ENCODE measurements at regions not wholly inside any gene's neighbourhood (a gene's known extent, or its start where the extent isn't known, plus 50 kb on each side); places are given as distances from the start of the nearest gene placed in this dataset.

GRCh38 chr11:11743216-11743615 lies 98.6 kb upstream of the USP47 start:
- Histone ChIP-seq H3K9me3 (ENCODE audit: low read length) (no peaks in the 10 kb centered on the region), H3K79me2 (ENCODE audit: insufficient read depth, low read length) (no peaks in the 10 kb centered on the region), H3K9ac (ENCODE audit: insufficient read depth, low read depth, low read length) (no peak overlapping the region), H3K4me3 (replicated peaks in 1 of 3; ENCODE audit: insufficient read depth in 1 of 3, low read depth in 2 of 3, low read length in 3 of 3) (no peak overlapping the region), H3K4me2 (ENCODE audit: low read depth, low read length) (no peak overlapping the region), H3K27ac (ENCODE audit: extremely low read length, insufficient read depth, low read length) (no peak overlapping the region), H2AFZ (ENCODE audit: low read length) (no peak overlapping the region), H3K36me3 (replicated peaks in 1 of 2; ENCODE audit: control insufficient read depth in 1 of 2, insufficient read depth in 2 of 2, low read length in 2 of 2) (no peaks in the 10 kb centered on the region), H3K27me3 (ENCODE audit: control insufficient read depth in 1 of 2, insufficient read depth in 2 of 2, low read length in 2 of 2) (peaks cover 0 to 5% of the 10 kb centered on the region in 2 experiments; a peak in 2 of 5 replicates), H4K20me1 (ENCODE audit: insufficient read depth, low read length) (no peaks in the 10 kb centered on the region), H3K4me1 (ENCODE audit: insufficient read depth, low read length) (no peaks in the 10 kb centered on the region)
- intact Hi-C loops (cut with micrococcal nuclease; ENCODE audit: unreplicated experiment), result no loop called here
- in situ Hi-C loops (cut with HindIII; ENCODE audit: extremely low pct_ligation_motif_present, low pct_unique_long_range_greater_than_20kb), result no loop called here
- WGBS (ENCODE audit: low lambda C conversion rate), result 68% methylated on average over 3 of the region's 3 CpGs
- TF ChIP-seq ZNF282 (IDR thresholded peaks at IDR 0.05; ENCODE audit: partially characterized antibody) (no peak), ZNF839 (CRISPR knock-in tag; IDR thresholded peaks at IDR 0.05; ENCODE audit: borderline replicate concordance) (no peak), KDM5B (CRISPR knock-in tag; IDR thresholded peaks at IDR 0.05; ENCODE audit: borderline replicate concordance) (no peak), GPN1 (CRISPR knock-in tag; IDR thresholded peaks at IDR 0.05; ENCODE audit: borderline replicate concordance) (no peak), FOSL1 (CRISPR knock-in tag; IDR thresholded peaks at IDR 0.05; ENCODE audit: borderline replicate concordance) (no peak), ZNF646 (CRISPR knock-in tag; IDR thresholded peaks at IDR 0.05) (no peak), HHEX (CRISPR knock-in tag; IDR thresholded peaks at IDR 0.05) (no peak), PCBP1 (IDR thresholded peaks at IDR 0.05; ENCODE audit: borderline replicate concordance, low read depth, low read length) (no peak), SP4 (CRISPR knock-in tag; IDR thresholded peaks at IDR 0.05) (no peak), CCDC6 (CRISPR knock-in tag; IDR thresholded peaks at IDR 0.05) (no peak), ZNF331 (CRISPR knock-in tag; IDR thresholded peaks at IDR 0.05) (no peak), AGO2 (optimal IDR thresholded peaks at IDR 0.05; ENCODE audit: low read depth, low read length) (no peak), KLF16 (CRISPR knock-in tag; IDR thresholded peaks at IDR 0.05) (no peak)
- ATAC-seq (no peak), FAIRE-seq (no peak), DNase-seq (ENCODE audit: low spot score) (no peak)
- no TSS peak for BruUV-seq (replicated peaks)
- ChIA-PET POLR2A (no interaction called here), CTCF (ENCODE audit: low intra/inter-chr PET ratio, low total read pairs) (no interaction called here)
